BLaER1 (cell line): ENCODE measurements at regions not wholly inside any gene's neighbourhood (a gene's known extent, or its start where the extent isn't known, plus 50 kb on each side); places are given as distances from the start of the nearest gene placed in this dataset.

ENCODE experiments used
- H3K27ac ChIP-seq: shearing (Covaris generic); formaldehyde crosslinking; 2 replicates; pipeline ENCODE4 v1.8.1; 2022
- H3K27me3 ChIP-seq: shearing (Covaris generic); formaldehyde crosslinking; 2 replicates; pipeline ENCODE4 v1.8.1; 2022
- H3K36me3 ChIP-seq: shearing (Covaris generic); formaldehyde crosslinking; 2 replicates; pipeline ENCODE4 v1.8.1; 2022
- H3K4me1 ChIP-seq: shearing (Covaris generic); formaldehyde crosslinking; 2 replicates; pipeline ENCODE4 v1.8.1; 2022
- H3K4me2 ChIP-seq: shearing (Covaris generic); formaldehyde crosslinking; 2 replicates; pipeline ENCODE4 v1.8.1; 2022
- H3K4me3 ChIP-seq: shearing (Covaris generic); formaldehyde crosslinking; 2 replicates; pipeline ENCODE4 v1.8.1; 2022
- H3K9ac ChIP-seq: shearing (Covaris generic); formaldehyde crosslinking; 2 replicates; pipeline ENCODE4 v1.8.1; 2022
- H3K9me3 ChIP-seq: shearing (Covaris generic); formaldehyde crosslinking; 2 replicates; pipeline ENCODE4 v1.8.1; 2022
- H4K20me1 ChIP-seq: shearing (Covaris generic); formaldehyde crosslinking; 2 replicates; pipeline ENCODE4 v1.8.1; 2022
- Cebpa-rat ChIP-seq: shearing (Covaris generic); IDR thresholded peaks from 2 replicates; pipeline ENCODE4 v1.8.1; 2022

DNA sequence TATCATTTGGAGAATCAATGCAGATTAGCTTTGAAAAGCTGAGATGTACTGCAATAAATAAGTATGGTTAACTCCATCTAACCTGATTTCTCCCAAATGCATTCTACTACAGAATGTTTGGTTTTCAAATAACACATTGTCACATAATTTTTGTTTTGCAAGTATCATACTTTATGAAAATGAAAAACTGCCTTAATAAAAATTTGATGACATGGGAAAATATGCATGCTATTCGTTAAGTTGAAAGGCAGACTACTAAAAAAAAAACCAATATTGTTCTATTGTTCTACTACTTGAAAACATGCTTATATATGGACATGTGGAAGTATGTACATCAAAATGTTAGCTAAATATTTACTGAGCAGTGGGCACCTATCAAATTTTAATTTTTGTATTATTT, 668.9 kb downstream of the HTR1A start:
- Histone ChIP-seq H3K9me3 (no peaks in the 10 kb centered on the region), H3K4me2 (no peak overlapping the region), H3K4me1 (no peaks in the 10 kb centered on the region), H3K4me3 (no peak overlapping the region), H4K20me1 (no peaks in the 10 kb centered on the region), H3K27ac (no peak overlapping the region), H3K36me3 (no peaks in the 10 kb centered on the region), H3K9ac (no peak overlapping the region), H3K27me3 (no peaks in the 10 kb centered on the region)
- no peak for TF ChIP-seq Cebpa-rat

DNA sequence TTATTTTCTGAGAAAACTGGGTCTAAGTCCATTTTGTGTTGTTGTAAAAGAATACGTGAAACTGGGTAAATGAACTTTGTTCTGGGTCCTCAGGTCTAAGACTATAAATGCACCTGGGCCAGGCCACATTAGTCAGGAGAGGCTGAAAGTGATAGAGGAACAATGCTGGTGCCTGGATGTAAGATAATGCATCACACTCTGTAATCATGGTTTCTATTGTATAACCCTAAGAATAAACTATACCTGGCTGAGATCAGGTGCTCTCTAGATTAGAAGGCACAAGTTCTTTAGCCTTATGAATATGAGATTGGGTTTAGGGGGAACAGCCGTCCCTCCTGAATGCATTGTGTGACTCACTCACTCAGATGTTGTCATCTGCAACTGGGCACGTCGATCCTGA, 675.5 kb downstream of the HTR1A start:
- no peak overlapping the region for H3K4me3 ChIP-seq
- H3K27me3 ChIP-seq, result no peaks in the 10 kb centered on the region
- no peak overlapping the region for H3K4me2 ChIP-seq
- H3K9me3 ChIP-seq, result no peaks in the 10 kb centered on the region
- no peak overlapping the region for H3K9ac ChIP-seq
- no peaks in the 10 kb centered on the region for H3K4me1 ChIP-seq
- H3K27ac ChIP-seq, result no peak overlapping the region
- H4K20me1 ChIP-seq, result no peaks in the 10 kb centered on the region
- no peaks in the 10 kb centered on the region for H3K36me3 ChIP-seq
- no peak for TF ChIP-seq Cebpa-rat

DNA sequence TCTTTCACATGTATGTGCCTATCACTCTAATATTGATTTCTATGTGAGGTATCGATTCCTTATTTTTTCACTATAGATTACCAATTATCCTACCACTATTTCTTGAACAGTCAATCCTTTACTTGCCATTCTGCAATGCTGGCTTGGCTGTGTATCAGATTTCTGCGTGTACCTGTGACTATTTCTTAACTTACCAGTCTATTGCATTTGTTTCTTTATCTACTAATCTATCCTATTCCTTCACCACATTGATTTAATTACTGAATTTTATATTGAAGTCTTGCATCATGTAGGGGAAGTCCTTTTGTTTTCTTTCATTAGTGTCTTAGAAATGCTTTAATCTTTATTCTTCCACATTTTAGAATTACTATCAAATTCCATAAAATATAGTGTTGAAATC, 684.8 kb downstream of the LRRC70 start:
- H3K4me2 ChIP-seq, result no peak overlapping the region
- H3K27ac ChIP-seq, result no peak overlapping the region
- no peaks in the 10 kb centered on the region for H3K27me3 ChIP-seq
- H3K9me3 ChIP-seq, result no peaks in the 10 kb centered on the region
- no peaks in the 10 kb centered on the region for H3K4me1 ChIP-seq
- no peaks in the 10 kb centered on the region for H3K36me3 ChIP-seq
- no peaks in the 10 kb centered on the region for H4K20me1 ChIP-seq
- H3K4me3 ChIP-seq, result no peak overlapping the region
- no peak for TF ChIP-seq Cebpa-rat
- H3K9ac ChIP-seq, result no peak overlapping the region

DNA sequence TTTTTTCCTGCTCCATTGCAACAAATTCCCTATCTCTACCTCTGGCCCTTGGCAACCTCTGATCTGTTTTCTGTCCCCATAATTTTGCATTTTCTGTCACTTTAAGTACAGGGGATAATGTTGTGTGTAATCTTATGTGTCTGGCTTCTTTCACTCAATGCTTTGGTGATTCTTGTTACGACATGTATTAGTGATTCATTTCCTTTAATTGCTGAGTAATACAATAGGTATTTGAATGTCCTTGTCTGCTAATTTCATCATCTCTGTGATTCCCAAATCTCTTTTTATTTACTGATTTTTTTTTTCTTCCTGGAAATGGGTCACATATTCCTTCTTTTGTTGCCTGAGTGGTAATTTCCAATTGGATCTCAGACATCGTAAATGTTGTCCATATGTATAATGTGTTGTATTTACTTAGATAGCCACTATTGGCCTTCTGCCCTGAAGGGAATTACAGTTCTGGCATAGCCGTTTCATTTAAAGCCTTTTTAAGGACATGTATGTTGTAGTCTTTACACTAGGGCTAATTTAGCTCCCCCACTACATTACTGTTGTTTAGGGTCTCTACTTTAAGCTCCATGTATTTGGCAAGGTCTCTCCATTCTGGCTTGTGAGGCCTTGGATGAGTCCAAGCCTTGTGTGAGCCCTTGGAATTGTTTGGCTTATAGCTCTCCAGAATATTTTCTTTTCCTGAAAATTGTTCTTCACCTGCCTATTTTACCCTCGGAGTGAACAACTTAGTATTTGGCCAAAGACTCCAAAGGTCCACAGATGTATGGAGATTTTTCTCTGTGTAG, 683.8 kb downstream of the LRRC70 start:
- H3K27ac ChIP-seq, result no peak overlapping the region
- no peak overlapping the region for H3K4me3 ChIP-seq
- no peak overlapping the region for H3K4me2 ChIP-seq
- no peaks in the 10 kb centered on the region for H4K20me1 ChIP-seq
- no peaks in the 10 kb centered on the region for H3K27me3 ChIP-seq
- no peak for TF ChIP-seq Cebpa-rat
- H3K4me1 ChIP-seq, result no peaks in the 10 kb centered on the region
- H3K9me3 ChIP-seq, result no peaks in the 10 kb centered on the region
- no peaks in the 10 kb centered on the region for H3K36me3 ChIP-seq
- H3K9ac ChIP-seq, result no peak overlapping the region

DNA sequence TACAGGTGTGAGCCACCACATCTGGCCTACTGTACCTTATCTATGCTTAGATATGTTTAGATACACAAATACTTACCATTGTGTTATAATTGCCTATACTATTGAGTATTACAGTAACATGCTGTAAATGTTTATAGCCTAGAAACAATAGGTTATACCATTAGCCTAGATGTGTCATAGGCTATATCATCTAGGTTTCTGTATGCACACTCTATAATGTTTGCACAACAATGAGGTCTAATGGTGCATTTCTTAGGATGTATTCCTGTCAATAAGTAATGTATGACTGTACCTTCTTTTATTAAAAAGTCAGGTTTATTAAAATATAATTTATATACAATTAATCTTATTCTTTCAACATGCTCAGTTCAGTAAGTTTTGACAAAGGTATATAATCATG, 683.1 kb downstream of the LRRC70 start:
- Histone ChIP-seq H3K9me3 (no peaks in the 10 kb centered on the region), H4K20me1 (no peaks in the 10 kb centered on the region), H3K9ac (no peak overlapping the region), H3K36me3 (no peaks in the 10 kb centered on the region), H3K27me3 (no peaks in the 10 kb centered on the region), H3K4me3 (no peak overlapping the region), H3K4me1 (no peaks in the 10 kb centered on the region), H3K4me2 (no peak overlapping the region), H3K27ac (no peak overlapping the region)
- no peak for TF ChIP-seq Cebpa-rat

DNA sequence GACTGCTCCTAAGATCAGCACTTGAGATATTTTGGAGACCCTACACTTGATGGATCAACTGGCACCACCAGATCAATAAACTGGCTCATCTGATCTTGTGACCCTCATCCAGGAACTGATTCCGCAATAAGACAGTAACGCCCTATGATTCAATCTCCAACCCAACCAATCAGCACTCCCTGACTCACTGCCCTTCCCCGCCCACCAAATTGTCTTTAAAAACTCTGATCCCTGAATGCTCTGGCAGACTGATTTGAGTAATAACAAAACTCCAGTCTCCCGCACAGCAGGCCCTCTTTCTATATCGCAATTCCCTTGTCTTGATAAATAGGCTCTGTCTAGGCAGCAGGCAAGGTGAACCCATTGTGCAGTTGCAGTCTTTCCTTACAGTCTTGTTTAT, 677.0 kb downstream of the LRRC70 start:
- TF ChIP-seq Cebpa-rat, result no peak
- no peaks in the 10 kb centered on the region for H3K27me3 ChIP-seq
- H4K20me1 ChIP-seq, result no peaks in the 10 kb centered on the region
- no peak overlapping the region for H3K9ac ChIP-seq
- no peaks in the 10 kb centered on the region for H3K9me3 ChIP-seq
- H3K4me3 ChIP-seq, result no peak overlapping the region
- no peaks in the 10 kb centered on the region for H3K36me3 ChIP-seq
- no peaks in the 10 kb centered on the region for H3K4me1 ChIP-seq
- H3K27ac ChIP-seq, result no peak overlapping the region
- H3K4me2 ChIP-seq, result no peak overlapping the region

DNA sequence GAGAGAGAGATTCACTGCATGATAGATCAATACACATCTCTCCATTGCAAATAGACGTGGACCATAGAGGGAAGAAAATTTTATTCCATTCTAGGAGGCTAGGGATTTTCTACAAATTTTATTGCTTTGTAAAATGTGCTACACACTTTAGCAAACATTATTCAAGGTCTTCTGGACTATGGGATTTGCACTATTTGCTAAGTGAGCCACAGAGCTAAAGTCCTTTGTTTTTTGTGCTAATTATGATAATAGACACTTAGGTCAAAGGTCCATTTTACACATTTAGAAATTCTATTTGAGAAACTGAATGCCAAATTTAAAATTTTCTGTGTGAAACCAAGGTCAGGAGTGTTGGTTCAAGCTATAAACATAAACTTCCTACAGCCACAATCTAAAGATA, 672.3 kb downstream of the LRRC70 start:
- Histone ChIP-seq H3K36me3 (no peaks in the 10 kb centered on the region), H3K4me1 (no peaks in the 10 kb centered on the region), H4K20me1 (no peaks in the 10 kb centered on the region), H3K9ac (no peak overlapping the region), H3K9me3 (no peaks in the 10 kb centered on the region), H3K4me2 (no peak overlapping the region), H3K27ac (no peak overlapping the region), H3K27me3 (no peaks in the 10 kb centered on the region), H3K4me3 (no peak overlapping the region)
- no peak for TF ChIP-seq Cebpa-rat

DNA sequence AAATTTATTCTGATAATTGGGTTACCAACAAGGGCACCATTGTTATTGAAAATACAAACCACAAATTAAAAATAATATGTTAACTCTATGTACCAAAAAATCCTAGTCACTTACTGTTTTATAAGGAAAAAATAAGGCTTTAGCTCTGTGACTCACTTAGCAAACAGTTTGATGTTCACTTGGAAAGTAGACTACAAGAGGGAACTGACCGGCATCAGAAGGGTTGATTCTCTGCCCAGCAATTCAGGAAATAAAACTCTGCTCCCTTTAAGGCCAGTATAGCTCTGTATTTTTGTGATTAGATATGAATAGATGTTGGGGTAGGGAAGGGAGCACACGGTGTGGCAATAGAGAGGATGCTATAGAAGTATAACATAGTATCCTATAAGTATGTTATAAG, 671.3 kb downstream of the LRRC70 start:
- no peaks in the 10 kb centered on the region for H4K20me1 ChIP-seq
- H3K9me3 ChIP-seq, result no peaks in the 10 kb centered on the region
- TF ChIP-seq Cebpa-rat, result no peak
- H3K27ac ChIP-seq, result no peak overlapping the region
- no peaks in the 10 kb centered on the region for H3K4me1 ChIP-seq
- no peak overlapping the region for H3K4me3 ChIP-seq
- H3K4me2 ChIP-seq, result no peak overlapping the region
- H3K36me3 ChIP-seq, result no peaks in the 10 kb centered on the region
- no peak overlapping the region for H3K9ac ChIP-seq
- H3K27me3 ChIP-seq, result no peaks in the 10 kb centered on the region

DNA sequence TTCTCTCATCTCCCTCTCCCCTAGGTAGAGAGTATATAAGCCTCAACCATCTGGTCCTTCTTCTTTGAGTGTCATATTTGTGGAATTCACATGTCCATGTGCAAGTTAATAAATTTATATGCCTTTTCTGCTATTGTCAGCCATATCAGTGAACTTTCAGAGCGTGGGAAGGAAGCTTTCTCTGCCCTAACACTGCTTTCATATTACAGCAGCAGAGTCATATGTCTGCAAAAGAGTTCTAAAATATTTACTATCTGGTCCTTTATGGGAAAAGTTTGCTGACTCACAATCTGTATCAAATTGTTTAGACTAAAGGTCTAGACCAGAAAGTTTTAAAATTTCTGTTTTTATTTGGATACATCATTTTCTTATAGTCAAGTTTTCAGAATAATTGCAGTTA, 669.0 kb downstream of the LRRC70 start:
- Histone ChIP-seq H3K4me2 (no peak overlapping the region), H3K4me3 (no peak overlapping the region), H4K20me1 (no peaks in the 10 kb centered on the region), H3K4me1 (no peaks in the 10 kb centered on the region), H3K27me3 (no peaks in the 10 kb centered on the region), H3K9me3 (no peaks in the 10 kb centered on the region), H3K27ac (no peak overlapping the region), H3K36me3 (no peaks in the 10 kb centered on the region), H3K9ac (no peak overlapping the region)
- TF ChIP-seq Cebpa-rat, result no peak

DNA sequence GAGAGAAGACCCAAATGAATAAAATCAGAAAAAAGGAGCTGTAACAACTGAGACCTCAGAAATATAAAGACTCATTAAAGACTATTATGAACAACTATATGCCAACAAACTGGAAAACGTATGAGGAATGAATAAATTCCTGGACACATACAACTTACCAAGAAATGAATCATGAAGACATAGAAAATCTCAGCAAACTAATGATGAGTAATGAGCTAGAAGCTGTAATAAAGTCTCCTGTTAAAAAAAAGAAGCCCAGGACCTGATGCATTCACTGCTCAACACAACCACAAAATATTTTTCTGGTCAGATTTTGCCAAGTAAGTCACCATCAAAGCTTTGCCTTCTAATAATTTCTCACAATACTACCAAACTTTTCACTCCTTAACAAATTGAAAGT, 666.7 kb downstream of the LRRC70 start:
- H3K9me3 ChIP-seq, result no peaks in the 10 kb centered on the region
- H3K27me3 ChIP-seq, result no peaks in the 10 kb centered on the region
- no peak for TF ChIP-seq Cebpa-rat
- H3K4me3 ChIP-seq, result no peak overlapping the region
- no peak overlapping the region for H3K4me2 ChIP-seq
- no peaks in the 10 kb centered on the region for H4K20me1 ChIP-seq
- H3K27ac ChIP-seq, result no peak overlapping the region
- H3K9ac ChIP-seq, result no peak overlapping the region
- no peaks in the 10 kb centered on the region for H3K36me3 ChIP-seq
- H3K4me1 ChIP-seq, result 0 out of 2 replicates have a peak, but pooled peaks cover 2% of the 10 kb centered on the region
